Body of pancreas (tissue), 4 donors: ENCODE measurements at regions not wholly inside any gene's neighbourhood (a gene's known extent, or its start where the extent isn't known, plus 50 kb on each side); places are given as distances from the start of the nearest gene placed in this dataset.

Experiments
- CTCF ChIP-seq, 7 experiments: fragments of 450-650 bp in 4 of 7; fragments of 200-600 bp in 3 of 7; sonication (generic) in 3 of 7; IDR thresholded peaks; one replicate each; pipeline ENCODE4 v1.5.1; 2016 to 2019; ENCODE audit warnings: antibody characterized with exemption in 7 of 7
- POLR2A ChIP-seq, 3 donors: fragments of 450-650 bp; IDR thresholded peaks; one replicate each; pipeline ENCODE4 v1.6.1; 2016; ENCODE audit warnings: antibody characterized with exemption in 3 of 3, mild to moderate bottlenecking in 2 of 3

- TF ChIP-seq CTCF (IDR thresholded peaks at IDR 0.05) (no peak), POLR2A (IDR thresholded peaks at IDR 0.05) (no peak)
Measured at GRCh38 chr4:162793004-162793403, 373.7 kb downstream of the NAF1 start.
